Fibroblast of skin of back (primary cell): ENCODE measurements at regions not wholly inside any gene's neighbourhood (a gene's known extent, or its start where the extent isn't known, plus 50 kb on each side); places are given as distances from the start of the nearest gene placed in this dataset.

ENCODE experiments used
- DNase-seq: peaks from one replicate; pipeline ENCODE4 v3.0.0-alpha.2; 2013

GRCh38 chrX:67872958-67873357 lies 329.1 kb downstream of the AR start:
- no peak for DNase-seq

- DNase-seq: no peak
Measured at GRCh38 chrX:67892401-67892800, 348.6 kb downstream of the AR start.

GRCh38 chrX:67893931-67894330 lies 350.1 kb downstream of the AR start:
- DNase-seq: peak; percentile 0

- DNase-seq: no peak
Measured at GRCh38 chrX:67917421-67918010, 373.7 kb downstream of the AR start.

DNA sequence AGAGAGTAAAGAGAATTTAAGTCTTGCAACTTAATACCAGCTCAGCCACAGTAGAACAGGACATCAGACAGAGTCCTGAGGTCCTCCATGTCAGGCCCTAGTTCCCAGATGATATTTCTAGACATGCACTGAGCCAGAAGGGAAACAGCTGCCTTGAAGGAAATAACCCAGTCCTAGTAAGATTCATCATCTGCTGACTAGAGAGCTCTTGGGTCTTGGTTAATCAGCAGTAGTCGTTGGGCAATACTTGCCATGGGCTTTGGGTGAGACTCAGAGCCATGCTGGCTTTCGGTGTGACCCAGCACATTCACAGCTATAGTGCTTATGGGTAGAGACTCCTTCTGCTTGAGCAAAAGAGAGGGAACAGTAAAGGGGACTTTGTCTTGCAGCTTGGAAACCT lies 379.1 kb downstream of the AR start:
- DNase-seq: no peak

GRCh38 chrX:67939270-67939669 lies 395.4 kb downstream of the AR start:
- DNase-seq: no peak

- no peak for DNase-seq
Measured at GRCh38 chrX:67949270-67949669, 405.4 kb downstream of the AR start.

DNA sequence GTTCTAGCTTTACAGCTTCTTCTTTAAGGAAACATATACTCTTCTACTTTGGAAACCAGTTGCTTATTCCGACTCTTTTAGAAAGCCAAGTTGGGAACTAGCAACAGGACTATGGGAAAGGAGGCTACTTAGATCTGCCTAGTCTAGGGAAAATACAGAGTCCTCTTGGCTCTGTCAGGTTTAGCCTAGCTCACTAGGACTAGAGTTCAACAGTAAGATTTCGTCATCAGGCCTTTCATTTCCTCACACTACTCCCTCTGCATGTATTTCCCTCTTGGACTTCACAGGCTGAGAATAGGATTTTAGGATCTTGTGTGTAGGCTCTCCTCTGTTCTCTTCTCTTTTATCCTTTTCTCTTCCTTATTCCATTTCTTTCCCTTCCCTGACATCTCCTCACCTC lies 409.8 kb downstream of the AR start:
- DNase-seq: no peak

- no peak for DNase-seq
Measured at GRCh38 chrX:67961516-67961915, 417.7 kb downstream of the AR start.
